ENCODE measurements at regions not wholly inside any gene's neighbourhood (a gene's known extent, or its start where the extent isn't known, plus 50 kb on each side); places are given as distances from the start of the nearest gene placed in this dataset.

DNA sequence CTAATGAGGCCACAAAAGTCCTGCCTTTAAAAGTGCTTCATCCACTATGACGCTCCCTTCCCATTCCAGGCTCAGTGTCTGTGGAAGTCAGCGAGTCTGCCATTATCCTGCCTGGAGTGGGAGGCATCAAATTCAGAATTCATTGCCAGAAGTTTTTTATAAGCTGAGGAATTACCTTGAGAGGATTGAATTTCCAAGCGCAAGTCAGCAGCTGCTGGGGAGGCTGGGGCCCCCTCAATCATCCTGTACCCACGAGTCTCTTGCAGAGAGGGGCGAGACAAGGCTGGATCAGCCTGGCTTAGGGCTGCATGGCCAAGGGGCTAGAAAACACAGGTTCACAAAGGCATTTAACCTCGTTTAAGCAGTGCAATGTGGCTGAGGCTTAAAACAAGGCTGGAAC, 170.5 kb upstream of the NOCT start:
- TF ChIP-seq, protein P1, sequence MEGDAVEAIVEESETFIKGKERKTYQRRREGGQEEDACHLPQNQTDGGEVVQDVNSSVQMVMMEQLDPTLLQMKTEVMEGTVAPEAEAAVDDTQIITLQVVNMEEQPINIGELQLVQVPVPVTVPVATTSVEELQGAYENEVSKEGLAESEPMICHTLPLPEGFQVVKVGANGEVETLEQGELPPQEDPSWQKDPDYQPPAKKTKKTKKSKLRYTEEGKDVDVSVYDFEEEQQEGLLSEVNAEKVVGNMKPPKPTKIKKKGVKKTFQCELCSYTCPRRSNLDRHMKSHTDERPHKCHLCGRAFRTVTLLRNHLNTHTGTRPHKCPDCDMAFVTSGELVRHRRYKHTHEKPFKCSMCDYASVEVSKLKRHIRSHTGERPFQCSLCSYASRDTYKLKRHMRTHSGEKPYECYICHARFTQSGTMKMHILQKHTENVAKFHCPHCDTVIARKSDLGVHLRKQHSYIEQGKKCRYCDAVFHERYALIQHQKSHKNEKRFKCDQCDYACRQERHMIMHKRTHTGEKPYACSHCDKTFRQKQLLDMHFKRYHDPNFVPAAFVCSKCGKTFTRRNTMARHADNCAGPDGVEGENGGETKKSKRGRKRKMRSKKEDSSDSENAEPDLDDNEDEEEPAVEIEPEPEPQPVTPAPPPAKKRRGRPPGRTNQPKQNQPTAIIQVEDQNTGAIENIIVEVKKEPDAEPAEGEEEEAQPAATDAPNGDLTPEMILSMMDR (IDR thresholded peaks at IDR 0.05; ENCODE audit: insufficient read depth, low read depth, low read length, missing control alignments), result no peak
- DNase-seq (ENCODE audit: low read depth), result no peak
- no peak overlapping the region for H3K4me3 ChIP-seq (ENCODE audit: low read depth, low read length)

- TF ChIP-seq, protein P1 (IDR thresholded peaks at IDR 0.05; ENCODE audit: insufficient read depth, low read depth, low read length, missing control alignments), result no peak
- no peak overlapping the region for H3K4me3 ChIP-seq (ENCODE audit: low read depth, low read length)
- no peak for DNase-seq (ENCODE audit: low read depth)
Observed at GRCh38 chr4:138843616-138844015, 172.0 kb upstream of the NOCT start.

DNA sequence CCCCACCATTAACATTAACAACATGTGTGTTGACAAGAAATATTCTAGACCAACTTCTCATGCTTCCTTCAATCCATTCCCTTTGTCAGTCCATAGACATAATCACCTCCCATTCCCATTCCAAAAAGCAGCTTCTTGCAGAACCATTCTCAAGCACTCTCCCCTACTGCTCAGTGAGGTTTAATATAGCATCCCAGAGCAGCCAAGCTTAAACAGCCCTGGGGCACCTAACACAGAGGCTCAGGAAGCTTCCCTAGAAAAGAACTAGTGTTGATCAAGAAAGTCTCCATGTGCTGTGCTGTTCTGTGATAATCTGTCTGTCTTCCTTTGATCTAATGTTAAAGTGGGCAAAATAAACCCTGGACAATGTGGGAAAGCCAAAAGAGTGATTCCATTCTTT, 174.2 kb upstream of the NOCT start:
- DNase-seq (ENCODE audit: low read depth), result no peak
- no peak overlapping the region for H3K4me3 ChIP-seq (ENCODE audit: low read depth, low read length)
- TF ChIP-seq, protein P1 (IDR thresholded peaks at IDR 0.05; ENCODE audit: insufficient read depth, low read depth, low read length, missing control alignments), result no peak

DNA sequence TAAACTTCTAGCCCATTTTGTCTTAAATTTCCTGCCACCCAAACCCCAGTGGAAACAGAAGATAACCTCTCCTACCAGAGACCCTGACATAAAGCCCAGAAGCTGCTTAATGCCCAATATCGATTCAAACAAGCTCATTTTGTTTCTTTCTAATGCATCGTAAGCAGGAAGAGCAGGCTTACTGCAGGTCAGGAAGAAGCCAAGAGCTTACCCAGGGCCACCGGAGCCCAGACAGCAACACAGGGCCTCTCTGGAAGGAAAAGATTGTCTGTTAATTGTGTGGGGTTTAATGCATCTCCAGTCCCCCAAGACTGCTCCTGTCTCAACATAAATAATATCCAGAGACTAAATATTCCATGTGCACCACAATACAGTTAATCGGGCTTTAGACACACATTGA, 177.3 kb upstream of the NOCT start:
- DNase-seq (ENCODE audit: low read depth), result no peak
- TF ChIP-seq, protein P1 (IDR thresholded peaks at IDR 0.05; ENCODE audit: insufficient read depth, low read depth, low read length, missing control alignments), result no peak
- no peak overlapping the region for H3K4me3 ChIP-seq (ENCODE audit: low read depth, low read length)

- no peak overlapping the region for H3K4me3 ChIP-seq (ENCODE audit: low read depth, low read length)
- TF ChIP-seq, protein P1 (IDR thresholded peaks at IDR 0.05; ENCODE audit: insufficient read depth, low read depth, low read length, missing control alignments), result no peak
- peak; percentile 13 for DNase-seq (ENCODE audit: low read depth)
Observed at GRCh38 chr4:138835832-138836533, 179.6 kb upstream of the NOCT start.

DNA sequence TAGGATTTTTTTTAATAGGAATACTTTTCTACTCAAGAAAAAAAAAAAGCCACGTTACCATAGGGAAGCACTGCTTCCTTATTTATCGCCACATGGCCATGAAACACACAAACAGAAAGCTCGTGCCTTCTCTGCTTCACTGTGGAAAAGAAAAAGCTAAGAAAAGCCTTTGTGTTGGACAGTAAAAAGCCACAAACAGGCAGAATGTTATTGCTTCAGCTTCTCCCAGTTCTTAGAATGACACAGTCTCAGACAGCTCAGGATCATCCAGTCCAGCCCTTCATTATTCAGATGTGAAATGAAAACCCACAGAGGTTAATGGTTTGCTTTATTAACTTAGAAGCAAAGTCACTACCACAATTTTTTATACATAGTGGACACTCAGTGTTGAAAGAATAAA, 181.6 kb upstream of the NOCT start:
- TF ChIP-seq, protein P1 (IDR thresholded peaks at IDR 0.05; ENCODE audit: insufficient read depth, low read depth, low read length, missing control alignments), result no peak
- DNase-seq (ENCODE audit: low read depth), result no peak

DNA sequence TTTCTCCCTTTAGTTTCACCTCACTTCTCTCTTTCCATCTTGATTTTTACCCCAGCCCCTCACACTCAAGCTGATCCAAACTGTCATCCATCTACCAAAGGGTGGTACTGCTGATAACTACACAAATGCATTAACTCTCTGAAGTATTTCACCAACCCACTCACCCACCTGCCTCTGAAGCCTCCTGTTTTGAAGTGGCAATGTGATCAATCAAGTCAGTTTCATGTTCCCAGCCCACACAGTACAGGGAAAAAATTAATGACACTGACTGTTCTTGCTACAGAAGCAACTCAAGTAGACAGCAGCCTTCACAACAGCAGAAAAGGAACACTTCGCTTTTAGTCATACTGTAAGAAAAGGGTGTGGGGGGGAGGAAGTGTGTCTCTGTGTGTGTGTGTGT, 183.0 kb upstream of the NOCT start:
- DNase-seq (ENCODE audit: low read depth), result no peak
- TF ChIP-seq, protein P1 (IDR thresholded peaks at IDR 0.05; ENCODE audit: insufficient read depth, low read depth, low read length, missing control alignments), result no peak
- H3K4me3 ChIP-seq (ENCODE audit: low read depth, low read length), result no peak overlapping the region

More for the DNA sequence above, 181.6 kb upstream of the NOCT start:
- H3K4me3 ChIP-seq (ENCODE audit: low read depth, low read length), result no peak overlapping the region
